Type B pancreatic cell (in vitro differentiated cells): ENCODE measurements at regions not wholly inside any gene's neighbourhood (a gene's known extent, or its start where the extent isn't known, plus 50 kb on each side); places are given as distances from the start of the nearest gene placed in this dataset.
"Not testable (repeated sequence)": the region's sequence is repeated elsewhere in the genome, so short reads cannot be mapped to it uniquely, and the experiment has no call there.

Experiments
- DNase-seq: peaks from one replicate; pipeline ENCODE4 v3.0.0; 2021; ENCODE audit warnings: mixed read lengths; ENCODE audit not compliant: unreplicated experiment; ENCODE audit errors: extremely low spot score
- H3K27ac Mint-ChIP-seq: 2 replicates; pipeline ENCODE4 v1.8.0; 2021; ENCODE audit warnings: mild to moderate bottlenecking, mixed read lengths
- H3K27me3 Mint-ChIP-seq: 2 replicates; pipeline ENCODE4 v1.8.0; 2021; ENCODE audit warnings: mixed read lengths
- H3K36me3 Mint-ChIP-seq: 2 replicates; pipeline ENCODE4 v1.8.0; 2021; ENCODE audit warnings: mixed read lengths
- H3K4me1 Mint-ChIP-seq: one replicate; pipeline ENCODE4 v1.8.0; 2021; ENCODE audit warnings: mixed read lengths; ENCODE audit not compliant: unreplicated experiment
- H3K4me3 Mint-ChIP-seq: 2 replicates; pipeline ENCODE4 v1.8.0; 2021; ENCODE audit warnings: mild to moderate bottlenecking, mixed read lengths
- H3K9me3 Mint-ChIP-seq: 2 replicates; pipeline ENCODE4 v1.8.0; 2021; ENCODE audit warnings: mixed read lengths
- TF ChIP-seq, protein P1 (sequence below): fragments of 200-600 bp; sonication (generic); conservative IDR thresholded peaks from 2 replicates; pipeline ENCODE4 v1.5.0; 2021; ENCODE audit warnings: antibody characterized with exemption, mild to moderate bottlenecking

DNA sequence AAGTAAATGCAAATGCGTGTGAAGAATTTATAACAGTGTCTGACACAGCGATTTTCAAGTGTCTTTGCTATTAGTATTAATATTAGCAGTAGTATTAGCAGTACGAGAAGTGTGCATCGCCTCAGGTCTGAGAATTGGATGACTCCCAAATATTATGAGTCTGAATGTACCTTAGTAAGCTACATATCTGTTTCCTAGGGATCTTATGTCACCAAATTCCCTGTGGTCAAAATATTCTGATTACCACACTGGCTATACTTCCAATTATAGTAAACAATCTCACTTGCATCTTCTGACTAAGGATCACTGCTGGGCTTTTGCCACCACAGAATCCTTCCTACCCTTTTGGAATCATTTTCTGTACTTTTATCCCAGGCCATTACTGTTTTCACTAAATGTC is 396.0 kb upstream of the MIS18BP1 start:
- H3K4me1 Mint-ChIP-seq = no peaks in the 10 kb centered on the region
- no peaks in the 10 kb centered on the region for H3K36me3 Mint-ChIP-seq
- no peaks in the 10 kb centered on the region for H3K9me3 Mint-ChIP-seq
- H3K4me3 Mint-ChIP-seq = no peak overlapping the region
- TF ChIP-seq, protein P1, sequence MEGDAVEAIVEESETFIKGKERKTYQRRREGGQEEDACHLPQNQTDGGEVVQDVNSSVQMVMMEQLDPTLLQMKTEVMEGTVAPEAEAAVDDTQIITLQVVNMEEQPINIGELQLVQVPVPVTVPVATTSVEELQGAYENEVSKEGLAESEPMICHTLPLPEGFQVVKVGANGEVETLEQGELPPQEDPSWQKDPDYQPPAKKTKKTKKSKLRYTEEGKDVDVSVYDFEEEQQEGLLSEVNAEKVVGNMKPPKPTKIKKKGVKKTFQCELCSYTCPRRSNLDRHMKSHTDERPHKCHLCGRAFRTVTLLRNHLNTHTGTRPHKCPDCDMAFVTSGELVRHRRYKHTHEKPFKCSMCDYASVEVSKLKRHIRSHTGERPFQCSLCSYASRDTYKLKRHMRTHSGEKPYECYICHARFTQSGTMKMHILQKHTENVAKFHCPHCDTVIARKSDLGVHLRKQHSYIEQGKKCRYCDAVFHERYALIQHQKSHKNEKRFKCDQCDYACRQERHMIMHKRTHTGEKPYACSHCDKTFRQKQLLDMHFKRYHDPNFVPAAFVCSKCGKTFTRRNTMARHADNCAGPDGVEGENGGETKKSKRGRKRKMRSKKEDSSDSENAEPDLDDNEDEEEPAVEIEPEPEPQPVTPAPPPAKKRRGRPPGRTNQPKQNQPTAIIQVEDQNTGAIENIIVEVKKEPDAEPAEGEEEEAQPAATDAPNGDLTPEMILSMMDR = no peak
- no peak for DNase-seq
- H3K27me3 Mint-ChIP-seq = no peaks in the 10 kb centered on the region
- no peak overlapping the region for H3K27ac Mint-ChIP-seq

DNA sequence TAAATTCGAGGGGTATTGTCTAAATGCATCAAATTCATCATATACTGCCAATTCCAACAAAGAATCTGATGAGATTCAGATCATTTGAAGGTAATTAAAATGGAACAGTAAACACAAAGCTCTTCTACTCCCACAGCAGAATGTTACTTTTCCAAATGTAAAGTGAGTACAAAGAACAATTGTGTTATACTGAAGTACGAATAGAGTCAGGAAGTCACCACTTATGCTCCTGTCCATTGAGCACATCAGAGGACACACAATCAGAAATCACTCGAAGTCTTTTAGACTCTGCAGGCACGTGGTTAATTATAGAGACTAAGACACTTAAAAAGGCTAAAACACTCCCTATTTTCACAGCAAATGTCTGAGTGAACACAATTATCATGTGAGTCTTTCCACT is 388.5 kb upstream of the MIS18BP1 start:
- TF ChIP-seq, protein P1 = no peak
- Mint-ChIP-seq H3K9me3 (no peaks in the 10 kb centered on the region), H3K27me3 (no peaks in the 10 kb centered on the region), H3K4me1 (no peaks in the 10 kb centered on the region), H3K36me3 (no peaks in the 10 kb centered on the region), H3K4me3 (no peak overlapping the region), H3K27ac (no peak overlapping the region)
- no peak for DNase-seq

DNA sequence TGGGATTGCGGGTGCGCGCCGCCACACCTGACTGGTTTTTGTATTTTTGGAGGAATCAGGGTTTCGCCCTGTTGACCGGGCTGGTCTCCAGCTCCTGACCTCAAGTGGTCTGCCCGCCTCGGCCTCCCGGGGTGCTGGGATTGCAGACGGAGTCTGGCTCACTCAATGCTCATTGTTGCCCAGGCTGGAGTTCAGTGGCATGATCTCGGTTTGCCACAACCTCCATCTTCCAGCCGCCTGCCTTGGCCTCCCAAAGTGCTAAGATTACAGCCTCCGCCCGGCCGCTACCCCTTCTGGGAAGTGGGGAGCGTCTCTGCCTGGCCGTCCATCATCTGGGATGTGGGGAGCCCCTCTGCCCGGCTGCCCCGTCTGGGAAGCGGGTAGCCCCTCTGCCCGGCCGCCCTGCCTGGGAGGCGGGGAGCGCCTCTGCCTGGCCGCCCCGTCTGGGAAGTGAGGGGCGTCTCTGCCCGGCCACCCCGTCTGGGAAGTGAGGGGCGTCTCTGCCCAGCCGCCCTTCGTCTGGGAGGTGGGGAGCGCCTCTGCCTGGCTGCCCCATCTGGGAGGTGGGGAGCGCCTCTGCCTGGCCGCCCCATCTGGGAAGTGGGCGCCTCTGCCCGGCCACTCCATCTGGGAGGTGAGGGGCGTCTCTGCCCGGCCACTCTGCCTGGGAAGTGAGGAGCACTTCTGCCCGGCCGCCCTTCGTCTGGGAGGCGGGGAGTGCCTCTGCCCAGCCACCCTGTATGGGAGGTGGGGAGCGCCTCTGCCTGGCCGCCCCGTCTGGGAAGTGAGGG is 381.8 kb upstream of the MIS18BP1 start:
- DNase-seq, H3K27me3 Mint-ChIP-seq, H3K4me3 Mint-ChIP-seq, H3K9me3 Mint-ChIP-seq, H3K4me1 Mint-ChIP-seq, H3K27ac Mint-ChIP-seq, H3K36me3 Mint-ChIP-seq: not testable (repeated sequence)

DNA sequence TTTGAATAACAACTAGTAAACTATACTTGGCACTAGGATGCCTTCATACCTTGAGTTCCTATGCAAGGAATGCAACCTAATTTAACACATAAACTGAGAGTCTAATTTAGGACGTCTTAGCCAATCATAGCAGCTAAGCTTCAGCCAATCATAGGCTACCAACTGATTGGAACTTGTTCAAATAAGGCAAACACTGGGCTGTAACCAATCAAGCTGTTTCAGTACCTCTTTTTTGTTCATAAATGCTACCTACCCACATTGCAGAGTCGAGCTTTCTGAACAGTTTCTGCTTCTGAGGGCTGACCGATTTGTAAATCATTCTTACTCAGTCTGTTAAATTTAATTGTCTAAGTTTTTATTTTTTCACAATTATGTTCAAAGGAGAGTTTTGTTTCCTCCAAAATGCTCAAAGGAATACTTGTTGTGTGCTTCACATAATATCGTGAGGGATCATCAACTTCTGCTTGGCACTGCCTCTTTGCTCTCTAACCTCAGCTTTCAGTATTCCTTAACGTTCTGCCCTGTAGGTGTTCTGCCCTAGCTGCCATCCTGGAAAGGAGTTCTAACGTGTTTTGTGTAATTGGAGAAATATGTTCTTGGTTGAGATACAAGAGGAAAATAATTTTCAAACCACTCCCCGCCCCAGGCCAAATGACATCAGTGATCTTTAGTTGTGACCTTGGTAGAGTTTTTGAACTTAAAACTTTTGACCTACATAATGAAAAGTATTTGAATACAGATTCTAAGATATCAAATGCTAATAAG is 380.4 kb upstream of the MIS18BP1 start:
- H3K4me1 Mint-ChIP-seq = no peaks in the 10 kb centered on the region
- H3K4me3 Mint-ChIP-seq = no peak overlapping the region
- DNase-seq = no peak
- no peaks in the 10 kb centered on the region for H3K27me3 Mint-ChIP-seq
- H3K27ac Mint-ChIP-seq = no peak overlapping the region
- H3K9me3 Mint-ChIP-seq = no peaks in the 10 kb centered on the region
- TF ChIP-seq, protein P1 = no peak
- no peaks in the 10 kb centered on the region for H3K36me3 Mint-ChIP-seq

DNA sequence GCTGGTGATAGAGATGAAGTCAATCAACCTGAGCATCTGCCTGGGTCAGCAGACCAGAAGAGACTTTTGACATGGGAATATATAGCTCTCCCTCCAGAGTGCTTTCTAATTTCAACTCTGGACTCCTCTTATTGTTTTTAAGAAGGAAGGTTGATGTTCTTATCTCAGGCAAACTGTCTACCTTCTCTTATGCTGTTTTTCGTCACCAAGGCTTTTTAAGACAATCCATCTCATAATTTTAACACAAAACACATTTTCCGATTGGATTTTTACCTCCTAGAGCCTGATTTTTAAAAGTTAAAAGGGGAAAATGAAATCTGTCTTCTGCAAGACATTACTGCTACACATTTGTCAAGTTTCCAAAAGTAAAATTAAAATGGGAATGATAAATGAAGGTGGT is 368.7 kb upstream of the MIS18BP1 start:
- Mint-ChIP-seq H3K36me3 (no peaks in the 10 kb centered on the region), H3K4me1 (no peaks in the 10 kb centered on the region), H3K27me3 (no peaks in the 10 kb centered on the region), H3K27ac (no peak overlapping the region), H3K4me3 (no peak overlapping the region), H3K9me3 (no peaks in the 10 kb centered on the region)
- TF ChIP-seq, protein P1 = no peak
- DNase-seq = no peak

DNA sequence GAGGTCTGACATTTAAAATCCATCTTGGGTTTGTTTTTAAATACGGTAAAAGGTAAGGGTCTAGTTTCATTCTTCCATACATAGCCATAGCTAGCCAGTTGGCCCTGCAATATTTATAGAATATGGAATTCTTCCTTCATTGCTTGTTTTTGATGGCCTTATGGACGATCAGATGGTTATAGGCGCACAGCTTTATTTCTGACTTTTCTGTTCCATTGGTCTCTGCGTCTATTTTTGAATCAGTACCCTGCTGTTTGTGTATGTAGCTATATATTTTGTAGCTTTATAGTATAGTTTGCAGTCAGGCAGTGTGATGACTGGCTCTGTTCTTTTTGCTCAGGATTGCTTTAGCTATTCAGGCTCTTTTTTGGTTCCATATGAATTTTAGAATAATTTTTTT is 366.8 kb upstream of the MIS18BP1 start:
- Mint-ChIP-seq H3K9me3 (no peaks in the 10 kb centered on the region), H3K36me3 (no peaks in the 10 kb centered on the region), H3K4me3 (no peak overlapping the region), H3K27ac (no peak overlapping the region), H3K27me3 (no peaks in the 10 kb centered on the region), H3K4me1 (no peaks in the 10 kb centered on the region)
- no peak for DNase-seq
- TF ChIP-seq, protein P1 = no peak
